Testis (tissue), 2 donors: ENCODE measurements at regions not wholly inside any gene's neighbourhood (a gene's known extent, or its start where the extent isn't known, plus 50 kb on each side); places are given as distances from the start of the nearest gene placed in this dataset.

Experiments
- POLR2A ChIP-seq: fragments of 450-650 bp; IDR thresholded peaks from one replicate; pipeline ENCODE4 v1.6.1; 2017; ENCODE audit warnings: antibody characterized with exemption, mild to moderate bottlenecking, moderate library complexity
- TF ChIP-seq, protein P1 (sequence below), 3 experiments: fragments of 450-650 bp in 2 of 3; fragments of 200-600 bp in 1 of 3; sonication (generic) in 1 of 3; IDR thresholded peaks; one replicate each; pipeline ENCODE4 v1.5.1; 2016 to 2019; ENCODE audit warnings: antibody characterized with exemption in 3 of 3, mild to moderate bottlenecking in 2 of 3, moderate library complexity in 1 of 3

DNA sequence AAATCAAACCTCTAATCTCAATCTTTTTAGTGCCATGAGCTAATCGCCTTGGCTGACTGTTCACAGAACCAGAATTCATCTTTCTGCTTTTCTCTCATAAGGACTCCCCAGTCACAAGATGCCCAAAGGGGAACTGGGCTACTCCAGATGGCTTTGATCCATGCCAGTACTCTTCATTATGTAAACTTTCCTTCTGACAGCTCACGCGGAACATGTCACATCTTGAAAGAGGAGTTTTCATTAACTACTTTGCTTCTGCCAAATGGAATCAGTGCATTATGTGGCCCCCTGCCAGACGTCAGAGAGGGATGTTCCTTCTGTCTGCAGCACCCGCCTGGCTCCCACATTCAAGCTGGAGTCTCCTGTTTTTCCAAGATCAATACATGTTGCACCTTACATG is 142.1 kb upstream of the NMUR2 start:
- TF ChIP-seq, protein P1, sequence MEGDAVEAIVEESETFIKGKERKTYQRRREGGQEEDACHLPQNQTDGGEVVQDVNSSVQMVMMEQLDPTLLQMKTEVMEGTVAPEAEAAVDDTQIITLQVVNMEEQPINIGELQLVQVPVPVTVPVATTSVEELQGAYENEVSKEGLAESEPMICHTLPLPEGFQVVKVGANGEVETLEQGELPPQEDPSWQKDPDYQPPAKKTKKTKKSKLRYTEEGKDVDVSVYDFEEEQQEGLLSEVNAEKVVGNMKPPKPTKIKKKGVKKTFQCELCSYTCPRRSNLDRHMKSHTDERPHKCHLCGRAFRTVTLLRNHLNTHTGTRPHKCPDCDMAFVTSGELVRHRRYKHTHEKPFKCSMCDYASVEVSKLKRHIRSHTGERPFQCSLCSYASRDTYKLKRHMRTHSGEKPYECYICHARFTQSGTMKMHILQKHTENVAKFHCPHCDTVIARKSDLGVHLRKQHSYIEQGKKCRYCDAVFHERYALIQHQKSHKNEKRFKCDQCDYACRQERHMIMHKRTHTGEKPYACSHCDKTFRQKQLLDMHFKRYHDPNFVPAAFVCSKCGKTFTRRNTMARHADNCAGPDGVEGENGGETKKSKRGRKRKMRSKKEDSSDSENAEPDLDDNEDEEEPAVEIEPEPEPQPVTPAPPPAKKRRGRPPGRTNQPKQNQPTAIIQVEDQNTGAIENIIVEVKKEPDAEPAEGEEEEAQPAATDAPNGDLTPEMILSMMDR (IDR thresholded peaks at IDR 0.05): no peak
- no peak for TF ChIP-seq POLR2A
